Lower lobe of right lung (tissue), 2 donors: ENCODE measurements at regions not wholly inside any gene's neighbourhood (a gene's known extent, or its start where the extent isn't known, plus 50 kb on each side); places are given as distances from the start of the nearest gene placed in this dataset.

Experiments used
- ATAC-seq, 2 donors: fragments of 200-7000 bp; cut with Tn5 transposase; one replicate each; pipeline ENCODE4 v1.9.1; 2020 to 2022; ENCODE audit warnings: mild to moderate bottlenecking in 2 of 2, moderate library complexity in 2 of 2
- DNase-seq: peaks from one replicate; pipeline ENCODE4 v3.0.0-alpha.2; 2020
- H3K27ac ChIP-seq: fragments of 200-600 bp; one replicate; pipeline ENCODE4 v1.8.0; 2022
- H3K27me3 ChIP-seq: fragments of 200-600 bp; one replicate; pipeline ENCODE4 v1.8.0; 2022; ENCODE audit warnings: low read depth
- H3K36me3 ChIP-seq: fragments of 200-600 bp; one replicate; pipeline ENCODE4 v1.8.0; 2022; ENCODE audit warnings: mild to moderate bottlenecking
- H3K4me1 ChIP-seq: fragments of 200-600 bp; one replicate; pipeline ENCODE4 v1.8.0; 2022
- H3K4me3 ChIP-seq: fragments of 200-600 bp; one replicate; pipeline ENCODE4 v1.8.0; 2022; ENCODE audit warnings: mild to moderate bottlenecking
- H3K9me3 ChIP-seq: fragments of 200-600 bp; one replicate; pipeline ENCODE4 v1.8.0; 2022
- CTCF ChIP-seq: fragments of 200-600 bp; IDR thresholded peaks from one replicate; pipeline ENCODE4 v1.8.0; 2022; ENCODE audit warnings: antibody characterized with exemption, mild to moderate bottlenecking
- intact Hi-C: fragments of 100-400 bp; cut with DNase I; formaldehyde crosslinking; loops from one replicate; pipeline ENCODE4 v1.11.0; 2022
- donor health status: DM: no; HTN: yes; CAD: no; lungs with severe emphysema.

- no peak for TF ChIP-seq CTCF
- intact Hi-C loops = no loop called here
- no peak overlapping the region for H3K27ac ChIP-seq
- no peaks in the 10 kb centered on the region for H3K36me3 ChIP-seq
- no peaks in the 10 kb centered on the region for H3K9me3 ChIP-seq
- H3K4me1 ChIP-seq = no peaks in the 10 kb centered on the region
- H3K27me3 ChIP-seq = no peaks in the 10 kb centered on the region
- DNase-seq (no peak), ATAC-seq (no peak)
- no peak overlapping the region for H3K4me3 ChIP-seq
These were observed 176.7 kb downstream of the MTX2 start for GRCh38 chr2:176445956-176446355.

- Histone ChIP-seq H3K9me3 (no peaks in the 10 kb centered on the region), H3K4me3 (no peak overlapping the region), H3K36me3 (no peaks in the 10 kb centered on the region), H3K4me1 (no peaks in the 10 kb centered on the region), H3K27ac (no peak overlapping the region), H3K27me3 (peaks cover 6% of the 10 kb centered on the region)
- ATAC-seq = no peak
- TF ChIP-seq CTCF = no peak
- DNase-seq = no peak
- intact Hi-C loops = no loop called here
These were observed 177.6 kb downstream of the MTX2 start for GRCh38 chr2:176446718-176447414.

- no peak for DNase-seq
- Histone ChIP-seq H3K4me3 (no peak overlapping the region), H3K27ac (no peak overlapping the region), H3K9me3 (no peaks in the 10 kb centered on the region), H3K36me3 (no peaks in the 10 kb centered on the region), H3K27me3 (peaks cover 6% of the 10 kb centered on the region), H3K4me1 (no peaks in the 10 kb centered on the region)
- intact Hi-C loops = no loop called here
- no peak for TF ChIP-seq CTCF
- no peak for ATAC-seq
These were observed 178.4 kb downstream of the MTX2 start for GRCh38 chr2:176447616-176448015.

GRCh38 chr2:176449852-176450251, 180.6 kb downstream of the MTX2 start:
- H3K4me1 ChIP-seq = no peaks in the 10 kb centered on the region
- intact Hi-C loops = loop anchor here (10.0 kb wide), 1 partner anchor 305 kb away; no protein-coding TSS in a partner anchor
- no peaks in the 10 kb centered on the region for H3K9me3 ChIP-seq
- H3K4me3 ChIP-seq = no peak overlapping the region
- DNase-seq = no peak
- H3K27ac ChIP-seq = no peak overlapping the region
- ATAC-seq = no peak
- peaks cover 13% of the 10 kb centered on the region for H3K27me3 ChIP-seq
- no peak for TF ChIP-seq CTCF
- H3K36me3 ChIP-seq = no peaks in the 10 kb centered on the region

GRCh38 chr2:176453784-176454183, 184.5 kb downstream of the MTX2 start:
- H3K27me3 ChIP-seq = peaks cover 13% of the 10 kb centered on the region
- no peaks in the 10 kb centered on the region for H3K36me3 ChIP-seq
- H3K4me1 ChIP-seq = no peaks in the 10 kb centered on the region
- H3K27ac ChIP-seq = no peak overlapping the region
- H3K9me3 ChIP-seq = no peaks in the 10 kb centered on the region
- H3K4me3 ChIP-seq = no peak overlapping the region
- intact Hi-C loops = loop anchor here (10.0 kb wide), 1 partner anchor 309 kb away; no protein-coding TSS in a partner anchor
- no peak for TF ChIP-seq CTCF
- no peak for DNase-seq
- no peak for ATAC-seq
